KMS-11 (cell line): ENCODE measurements at regions not wholly inside any gene's neighbourhood (a gene's known extent, or its start where the extent isn't known, plus 50 kb on each side); places are given as distances from the start of the nearest gene placed in this dataset.

ENCODE experiments used
- H2AFZ ChIP-seq: fragments of 200-600 bp; sonication (generic); 2 replicates; pipeline ENCODE4 v1.6.1; 2016; ENCODE audit warnings: antibody characterized with exemption, mixed run types, low read depth
- H3K27ac ChIP-seq: fragments of 200-600 bp; sonication (generic); 2 replicates; pipeline ENCODE4 v1.6.1; 2016; ENCODE audit warnings: mild to moderate bottlenecking, mixed run types
- H3K27me3 ChIP-seq: fragments of 200-600 bp; sonication (generic); 2 replicates; pipeline ENCODE4 v1.6.1; 2017; ENCODE audit warnings: mild to moderate bottlenecking, low read depth, mixed run types, moderate library complexity; ENCODE audit not compliant: insufficient read depth
- H3K36me3 ChIP-seq: fragments of 200-600 bp; sonication (generic); 2 replicates; pipeline ENCODE4 v1.6.1; 2017; ENCODE audit warnings: mild to moderate bottlenecking, mixed run types; ENCODE audit not compliant: insufficient read depth
- H3K4me1 ChIP-seq: fragments of 200-600 bp; sonication (generic); 2 replicates; pipeline ENCODE4 v1.6.1; 2016; ENCODE audit warnings: mild to moderate bottlenecking, low read depth, mixed run types; ENCODE audit not compliant: poor library complexity, severe bottlenecking
- H3K4me2 ChIP-seq: fragments of 200-600 bp; sonication (generic); 2 replicates; pipeline ENCODE4 v1.7.0; 2016; ENCODE audit warnings: mild to moderate bottlenecking, mixed run types
- H3K4me3 ChIP-seq: fragments of 200-600 bp; sonication (generic); IDR thresholded peaks from 2 replicates; pipeline ENCODE4 v1.6.1; 2017; ENCODE audit warnings: low read depth, low read length, mixed read lengths; ENCODE audit not compliant: insufficient read depth
- H3K79me2 ChIP-seq: fragments of 200-600 bp; sonication (generic); 2 replicates; pipeline ENCODE4 v1.6.1; 2016; ENCODE audit warnings: low read depth, mixed run types; ENCODE audit not compliant: insufficient read depth
- H3K9ac ChIP-seq: fragments of 200-600 bp; sonication (generic); 2 replicates; pipeline ENCODE4 v1.6.1; 2016; ENCODE audit warnings: mild to moderate bottlenecking, mixed run types
- H4K20me1 ChIP-seq: fragments of 200-600 bp; sonication (generic); 2 replicates; pipeline ENCODE4 v1.6.1; 2016; ENCODE audit warnings: mild to moderate bottlenecking, mixed run types; ENCODE audit not compliant: insufficient read depth
- CTCF ChIP-seq: fragments of 200-600 bp; sonication (generic); conservative IDR thresholded peaks from 2 replicates; pipeline ENCODE4 v1.6.1; 2017; ENCODE audit warnings: low read depth, mild to moderate bottlenecking, antibody characterized with exemption, low read length, moderate library complexity, mixed read lengths

- no peak overlapping the region for H2AFZ ChIP-seq
- no peak overlapping the region for H3K27ac ChIP-seq
- H3K27me3 ChIP-seq, result no peaks in the 10 kb centered on the region
- H3K4me2 ChIP-seq, result no peak overlapping the region
- no peaks in the 10 kb centered on the region for H4K20me1 ChIP-seq
- no peaks in the 10 kb centered on the region for H3K36me3 ChIP-seq
- TF ChIP-seq CTCF, result no peak
- no peaks in the 10 kb centered on the region for H3K4me1 ChIP-seq
- no peak overlapping the region for H3K4me3 ChIP-seq
- no peaks in the 10 kb centered on the region for H3K79me2 ChIP-seq
- no peak overlapping the region for H3K9ac ChIP-seq
Observed at GRCh38 chr12:69039911-69040310, 106.9 kb upstream of the CPM start.

- no peak overlapping the region for H3K27ac ChIP-seq
- no peaks in the 10 kb centered on the region for H3K4me1 ChIP-seq
Observed at GRCh38 chr12:69042557-69042956, 109.6 kb upstream of the CPM start.

GRCh38 chr12:69042970-69043369, 110.0 kb upstream of the CPM start:
- H3K36me3 ChIP-seq, result no peaks in the 10 kb centered on the region
- no peak overlapping the region for H3K4me2 ChIP-seq
- H3K4me3 ChIP-seq, result no peak overlapping the region
- H4K20me1 ChIP-seq, result no peaks in the 10 kb centered on the region
- H3K27ac ChIP-seq, result no peak overlapping the region
- TF ChIP-seq CTCF, result no peak
- H3K79me2 ChIP-seq, result no peaks in the 10 kb centered on the region
- no peak overlapping the region for H2AFZ ChIP-seq
- no peak overlapping the region for H3K9ac ChIP-seq
- no peaks in the 10 kb centered on the region for H3K27me3 ChIP-seq
- no peaks in the 10 kb centered on the region for H3K4me1 ChIP-seq

More at GRCh38 chr12:69042557-69042956, 109.6 kb upstream of the CPM start:
- H3K36me3 ChIP-seq, result no peaks in the 10 kb centered on the region
- H3K9ac ChIP-seq, result no peak overlapping the region
- no peaks in the 10 kb centered on the region for H3K79me2 ChIP-seq
- H2AFZ ChIP-seq, result no peak overlapping the region
- no peaks in the 10 kb centered on the region for H3K27me3 ChIP-seq
- H3K4me3 ChIP-seq, result no peak overlapping the region
- no peaks in the 10 kb centered on the region for H4K20me1 ChIP-seq
- TF ChIP-seq CTCF, result no peak
- no peak overlapping the region for H3K4me2 ChIP-seq

GRCh38 chr12:69044887-69045286, 111.9 kb upstream of the CPM start:
- Histone ChIP-seq H3K4me2 (no peak overlapping the region), H3K9ac (no peak overlapping the region), H2AFZ (no peak overlapping the region), H3K4me3 (no peak overlapping the region), H4K20me1 (no peaks in the 10 kb centered on the region), H3K4me1 (no peaks in the 10 kb centered on the region), H3K36me3 (no peaks in the 10 kb centered on the region), H3K27ac (no peak overlapping the region), H3K27me3 (no peaks in the 10 kb centered on the region), H3K79me2 (no peaks in the 10 kb centered on the region)
- no peak for TF ChIP-seq CTCF
